ENCODE measurements at regions not wholly inside any gene's neighbourhood (a gene's known extent, or its start where the extent isn't known, plus 50 kb on each side); places are given as distances from the start of the nearest gene placed in this dataset.
A peak's percentile ranks its signal among the peaks of the same experiment; 100 is the strongest.
"Not testable (repeated sequence)": the region's sequence is repeated elsewhere in the genome, so short reads cannot be mapped to it uniquely, and the experiment has no call there.

GRCh38 chr18:39149211-39149806 is 1583.7 kb upstream of the CELF4 start:
- no peak for DNase-seq (ENCODE audit: low spot score)
- in situ Hi-C loops (cut with HindIII; ENCODE audit: low sequenced_read_pairs): no loop called here

GRCh38 chr18:39134255-39134654 is 1568.7 kb upstream of the CELF4 start:
- no peak for DNase-seq (ENCODE audit: low spot score)
- in situ Hi-C loops (cut with HindIII; ENCODE audit: low sequenced_read_pairs): no loop called here

DNA sequence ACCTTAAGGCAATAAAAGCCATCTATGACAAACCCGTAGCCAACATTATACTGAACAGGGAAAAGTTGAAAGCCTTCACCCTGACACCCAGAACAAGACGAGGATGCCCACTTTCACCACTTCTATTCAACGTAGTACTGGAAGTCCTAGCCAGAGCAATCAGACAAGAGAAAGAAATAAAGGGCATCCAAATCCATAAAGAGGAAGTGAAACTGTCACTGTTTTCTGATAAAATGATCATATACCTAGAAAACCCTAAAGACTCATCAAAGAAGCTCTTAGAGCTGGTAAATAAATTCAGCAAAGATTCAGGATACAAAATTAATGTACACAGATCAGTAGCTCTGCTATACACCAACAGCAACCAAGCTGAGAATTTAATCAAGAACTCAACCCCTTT is 1561.9 kb upstream of the CELF4 start:
- in situ Hi-C loops (cut with HindIII; ENCODE audit: low sequenced_read_pairs): not testable (repeated sequence)

GRCh38 chr18:39113790-39114189 is 1548.2 kb upstream of the CELF4 start:
- DNase-seq (ENCODE audit: low spot score): no peak
- in situ Hi-C loops (cut with HindIII; ENCODE audit: low sequenced_read_pairs): no loop called here

More for the DNA sequence above, 1561.9 kb upstream of the CELF4 start:
- not testable (repeated sequence) for DNase-seq (ENCODE audit: low spot score)

GRCh38 chr18:39105104-39105503 is 1539.5 kb upstream of the CELF4 start:
- in situ Hi-C loops (cut with HindIII; ENCODE audit: low sequenced_read_pairs): no loop called here

DNA sequence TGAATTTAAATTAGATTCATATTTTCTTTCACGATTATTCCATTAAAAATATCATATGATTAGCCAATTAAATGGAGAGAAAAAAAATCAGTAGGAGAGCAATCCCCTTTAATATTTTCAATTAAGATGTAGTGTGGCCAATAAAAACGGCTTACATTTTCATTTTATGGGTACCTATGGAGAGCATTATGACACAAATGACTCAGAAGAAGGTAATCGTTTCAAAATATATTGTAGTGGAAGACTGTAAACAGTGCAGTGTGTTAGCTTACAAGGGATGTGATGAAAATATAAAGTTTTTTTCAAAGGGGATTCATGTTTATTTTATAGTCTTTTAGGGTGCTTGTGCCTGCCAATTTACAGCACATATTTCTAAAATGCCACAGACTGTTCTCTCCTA is 1507.4 kb upstream of the CELF4 start:
- DNase-seq (ENCODE audit: low spot score): no peak
- in situ Hi-C loops (cut with HindIII; ENCODE audit: low sequenced_read_pairs): no loop called here

More at GRCh38 chr18:39105104-39105503, 1539.5 kb upstream of the CELF4 start:
- DNase-seq (ENCODE audit: low spot score): no peak

GRCh38 chr18:39062426-39062825 is 1496.8 kb upstream of the CELF4 start:
- in situ Hi-C loops (cut with HindIII; ENCODE audit: low sequenced_read_pairs): no loop called here
- no peak for DNase-seq (ENCODE audit: low spot score)

- peak; percentile 75 for DNase-seq (ENCODE audit: low spot score)
- in situ Hi-C loops (cut with HindIII; ENCODE audit: low sequenced_read_pairs): no loop called here
These were observed 1492.9 kb upstream of the CELF4 start for GRCh38 chr18:39058386-39059000.

DNA sequence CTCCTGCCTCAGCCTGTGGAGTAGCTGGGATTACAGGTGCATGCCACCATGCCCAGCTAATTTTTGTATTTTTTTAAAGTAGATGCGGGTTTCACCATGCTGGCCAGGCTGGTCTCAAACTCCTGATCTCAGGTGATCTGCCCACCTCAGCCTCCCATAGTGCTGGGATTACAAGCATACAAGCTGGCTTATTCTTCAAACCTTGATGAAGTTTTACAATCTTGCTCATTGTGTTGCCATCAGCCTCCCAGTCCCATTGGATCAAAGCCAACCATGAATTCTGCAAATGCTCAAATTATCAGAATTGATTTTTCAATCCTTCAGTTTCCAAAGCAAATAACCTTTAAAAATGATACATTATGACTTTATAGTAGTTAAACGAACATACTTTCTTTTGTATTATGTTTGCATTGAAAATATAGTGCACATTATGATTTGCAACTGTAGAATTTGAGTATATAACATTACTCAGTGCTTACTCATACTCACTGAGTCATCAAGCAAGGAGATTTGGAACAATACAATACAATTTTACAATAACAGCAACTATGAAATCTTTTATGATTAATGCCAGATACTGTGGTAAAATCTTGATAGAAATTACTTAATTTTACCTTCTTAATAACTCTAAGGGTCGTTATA is 1491.9 kb upstream of the CELF4 start:
- in situ Hi-C loops (cut with HindIII; ENCODE audit: low sequenced_read_pairs): no loop called here

DNA sequence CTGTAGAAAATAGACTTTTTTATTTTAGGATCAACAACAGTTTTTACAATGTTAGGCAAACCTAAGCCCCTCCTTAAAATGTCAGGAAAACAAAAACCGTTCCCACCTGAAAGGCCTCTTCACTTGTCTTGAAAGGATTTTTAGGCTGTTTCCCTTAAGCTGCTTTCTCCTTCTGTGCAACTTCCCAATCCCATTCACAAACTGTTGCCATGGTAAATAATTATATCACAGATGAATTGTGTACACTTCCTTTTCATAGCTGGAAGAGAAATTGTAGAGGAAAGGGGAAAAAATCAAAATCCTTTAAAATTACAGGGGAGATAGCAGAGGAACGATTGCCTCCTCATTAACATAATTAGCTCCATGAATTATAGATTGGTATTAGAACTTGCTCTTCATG is 1488.0 kb upstream of the CELF4 start:
- no peak for DNase-seq (ENCODE audit: low spot score)
- in situ Hi-C loops (cut with HindIII; ENCODE audit: low sequenced_read_pairs): no loop called here

More for the DNA sequence above, 1491.9 kb upstream of the CELF4 start:
- DNase-seq (ENCODE audit: low spot score): no peak

- in situ Hi-C loops (cut with HindIII; ENCODE audit: low sequenced_read_pairs): no loop called here
- no peak for DNase-seq (ENCODE audit: low spot score)
These were observed 1485.4 kb upstream of the CELF4 start for GRCh38 chr18:39051013-39051412.

DNA sequence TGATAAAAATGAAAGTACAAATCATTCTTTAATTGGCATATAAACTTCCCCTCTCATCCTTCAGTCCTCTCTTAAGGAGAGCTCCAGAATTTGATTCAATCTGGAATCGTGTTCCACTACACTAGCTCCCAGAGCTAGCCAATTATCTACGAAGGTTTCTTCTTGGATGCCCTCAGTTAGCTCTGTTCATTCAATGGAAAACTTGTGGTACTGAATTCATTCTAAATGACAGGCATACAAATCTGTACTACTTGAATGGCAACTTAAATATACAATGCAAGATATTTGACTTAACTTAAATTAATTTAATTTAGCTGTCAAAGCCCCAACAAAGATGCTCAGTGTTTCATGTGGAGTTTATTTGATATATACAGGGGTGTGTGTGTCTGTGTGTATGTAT is 1474.2 kb upstream of the CELF4 start:
- in situ Hi-C loops (cut with HindIII; ENCODE audit: low sequenced_read_pairs): no loop called here
- no peak for DNase-seq (ENCODE audit: low spot score)

DNA sequence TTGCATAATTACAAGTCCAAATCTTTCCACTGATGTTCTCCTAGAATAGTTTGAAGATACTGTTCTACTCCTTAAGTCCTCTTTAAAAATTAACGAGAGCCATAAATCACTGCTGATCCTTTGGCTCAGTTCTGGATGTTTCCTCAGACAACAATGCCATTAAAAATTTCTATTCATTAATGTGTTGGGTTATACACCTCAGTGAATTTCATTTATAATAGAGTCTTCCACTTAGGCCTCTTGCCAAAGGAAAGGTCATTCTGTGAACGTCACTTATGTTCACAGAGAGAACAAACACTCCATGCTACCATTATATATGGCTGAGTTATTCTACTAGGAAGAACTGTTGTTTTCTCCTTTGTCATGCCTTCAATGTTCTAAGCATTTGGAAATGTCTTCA is 1472.3 kb upstream of the CELF4 start:
- no peak for DNase-seq (ENCODE audit: low spot score)
- in situ Hi-C loops (cut with HindIII; ENCODE audit: low sequenced_read_pairs): no loop called here

DNA sequence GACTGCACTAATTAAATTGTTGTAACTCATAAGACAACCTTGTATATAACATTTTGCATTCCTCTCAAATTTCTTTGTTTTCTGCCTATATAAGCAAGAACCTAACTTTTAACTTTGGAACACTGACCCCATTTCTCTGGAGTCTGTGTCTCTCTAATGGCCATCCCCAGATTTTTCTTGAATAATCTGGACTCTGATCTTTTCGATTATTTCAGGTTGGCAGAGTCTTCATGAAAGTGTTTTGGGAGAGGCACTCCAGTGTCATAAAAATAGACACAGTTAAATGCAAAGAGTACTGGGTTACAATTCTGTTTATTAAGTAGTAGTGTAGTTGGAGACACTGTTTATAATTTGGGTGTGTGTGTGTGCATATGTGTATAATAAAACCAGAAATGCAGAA is 1467.7 kb upstream of the CELF4 start:
- DNase-seq (ENCODE audit: low spot score): no peak
- in situ Hi-C loops (cut with HindIII; ENCODE audit: low sequenced_read_pairs): no loop called here

GRCh38 chr18:39031647-39032046 is 1466.0 kb upstream of the CELF4 start:
- in situ Hi-C loops (cut with HindIII; ENCODE audit: low sequenced_read_pairs): no loop called here
- DNase-seq (ENCODE audit: low spot score): no peak

DNA sequence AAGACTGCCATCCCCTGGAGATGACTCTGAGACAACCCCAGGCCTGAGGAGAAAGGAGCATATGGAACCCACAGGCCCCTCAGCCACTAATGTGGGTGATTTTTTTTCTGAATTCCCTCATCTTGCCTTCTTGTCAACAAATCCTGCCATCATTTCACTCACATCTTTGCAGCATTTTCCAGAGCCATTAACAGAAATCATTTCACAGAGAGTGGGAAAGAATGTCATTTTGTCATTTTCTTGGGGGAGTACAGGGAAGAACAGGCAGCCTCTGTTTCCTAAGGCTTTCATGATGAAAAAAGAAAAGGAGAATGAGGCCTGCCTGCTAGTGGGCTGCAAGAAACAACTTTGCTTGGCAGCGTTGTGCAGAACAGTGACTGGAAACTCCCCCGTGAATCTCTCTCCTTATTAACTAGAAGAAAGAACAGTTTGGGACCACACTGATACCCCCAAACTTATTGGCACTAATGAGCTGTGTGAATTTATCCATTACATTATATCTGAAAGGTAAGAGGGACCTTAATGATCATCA is 1464.6 kb upstream of the CELF4 start:
- in situ Hi-C loops (cut with HindIII; ENCODE audit: low sequenced_read_pairs): no loop called here
- no peak for DNase-seq (ENCODE audit: low spot score)

- in situ Hi-C loops (cut with HindIII; ENCODE audit: low sequenced_read_pairs): no loop called here
- DNase-seq (ENCODE audit: low spot score): no peak
These were observed 1459.9 kb upstream of the CELF4 start for GRCh38 chr18:39025531-39025930.

DNA sequence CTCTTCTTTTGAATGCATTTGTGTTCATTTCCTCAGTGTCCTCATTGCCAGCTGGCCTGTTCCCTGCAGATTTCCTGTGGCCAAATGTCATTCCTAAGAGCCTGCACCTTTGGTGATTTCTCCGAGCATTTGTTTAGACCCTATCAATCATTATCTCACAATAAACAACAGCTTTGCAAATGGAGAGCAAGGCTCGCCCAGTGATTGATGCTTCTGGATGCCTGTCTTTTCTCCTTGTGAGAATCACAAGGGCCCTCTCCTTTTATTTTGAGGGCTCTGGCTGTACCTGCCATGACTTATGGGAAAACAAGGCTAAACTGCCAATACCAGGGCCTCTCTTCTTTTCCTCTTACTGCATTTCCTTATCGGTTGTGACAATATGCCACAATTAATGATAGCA is 1454.4 kb upstream of the CELF4 start:
- in situ Hi-C loops (cut with HindIII; ENCODE audit: low sequenced_read_pairs): no loop called here
- no peak for DNase-seq (ENCODE audit: low spot score)

- no peak for DNase-seq (ENCODE audit: low spot score)
These were observed 1441.7 kb upstream of the CELF4 start for GRCh38 chr18:39007031-39007902.

DNA sequence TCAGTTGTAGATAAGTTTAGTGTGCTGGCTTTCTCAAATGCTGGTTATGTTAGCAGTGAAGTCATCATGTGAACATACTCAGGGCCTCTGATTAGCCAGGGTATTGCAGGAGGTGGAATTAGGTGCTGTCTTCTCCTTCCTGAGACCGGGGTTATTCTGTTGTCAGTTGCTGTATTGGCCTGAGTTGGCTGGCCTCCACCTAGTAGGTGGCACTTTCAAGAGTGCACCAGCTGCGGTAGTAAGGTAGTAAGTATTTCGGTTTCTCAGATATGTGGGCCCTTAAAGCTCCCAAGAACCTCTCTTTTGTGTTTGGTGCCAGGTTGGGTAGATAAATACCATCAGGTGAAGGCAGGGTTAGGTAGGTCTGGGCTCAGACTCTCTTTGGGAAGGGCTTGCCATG is 1430.5 kb upstream of the CELF4 start:
- in situ Hi-C loops (cut with HindIII; ENCODE audit: low sequenced_read_pairs): no loop called here
- no peak for DNase-seq (ENCODE audit: low spot score)

More at GRCh38 chr18:39007031-39007902, 1441.7 kb upstream of the CELF4 start:
- in situ Hi-C loops (cut with HindIII; ENCODE audit: low sequenced_read_pairs): no loop called here

Data from G401 (cell line).